ENCODE measurements at regions not wholly inside any gene's neighbourhood (a gene's known extent, or its start where the extent isn't known, plus 50 kb on each side); places are given as distances from the start of the nearest gene placed in this dataset.

- 7% methylated on average over 4 of the region's 4 CpGs for WGBS (ENCODE audit: insufficient coverage, insufficient replicate concordance, low lambda C conversion rate, missing lambda C conversion rate)
- TF ChIP-seq MEF2A (IDR thresholded peaks at IDR 0.05; ENCODE audit: insufficient read depth, low read depth, low read length) (no peak), USF2 (IDR thresholded peaks at IDR 0.05; ENCODE audit: borderline replicate concordance, low read depth, low read length) (no peak), PML (IDR thresholded peaks at IDR 0.05; ENCODE audit: low read length) (no peak), BCLAF1 (IDR thresholded peaks at IDR 0.05) (no peak), ZZZ3 (IDR thresholded peaks at IDR 0.05; ENCODE audit: control insufficient read depth, insufficient read length, low read depth) (no peak), SMARCA5 (IDR thresholded peaks at IDR 0.05) (no peak), CREM (IDR thresholded peaks at IDR 0.05; ENCODE audit: low read depth) (no peak), HDAC2 (IDR thresholded peaks at IDR 0.05) (no peak), E2F4 (IDR thresholded peaks at IDR 0.05; ENCODE audit: low read depth, low read length) (no peak), MEF2B (IDR thresholded peaks at IDR 0.05; ENCODE audit: partially characterized antibody, poor library complexity, severe bottlenecking) (no peak), SUPT20H (IDR thresholded peaks at IDR 0.05; ENCODE audit: borderline replicate concordance, control insufficient read depth, low read depth, low read length) (no peak), GABPA (IDR thresholded peaks at IDR 0.05; ENCODE audit: low read depth) (no peak), RELA (IDR thresholded peaks at IDR 0.05; ENCODE audit: borderline replicate concordance, partially characterized antibody) (no peak), NR2C2 (IDR thresholded peaks at IDR 0.05; ENCODE audit: borderline replicate concordance, control insufficient read depth, insufficient read length, low read depth) (no peak)
- Histone ChIP-seq H3K9ac (ENCODE audit: control insufficient read depth, insufficient read depth, low read length) (no peak overlapping the region), H3K79me2 (ENCODE audit: control insufficient read depth, insufficient read depth, low read length) (no peaks in the 10 kb centered on the region), H3K4me1 (ENCODE audit: control insufficient read depth, insufficient read depth, low read length) (no peaks in the 10 kb centered on the region), H3K4me3 (no peak overlapping the region), H3K9me3 (replicated peaks; ENCODE audit: control insufficient read depth, insufficient read depth, low read length) (no peaks in the 10 kb centered on the region), H4K20me1 (ENCODE audit: control insufficient read depth, insufficient read depth) (no peaks in the 10 kb centered on the region), H3K27ac (ENCODE audit: control insufficient read depth, insufficient read depth) (no peak overlapping the region), H3K36me3 (ENCODE audit: control insufficient read depth in 2 of 2, insufficient read depth in 2 of 2, low read length in 1 of 2) (no peaks in the 10 kb centered on the region), H3K27me3 (replicated peaks in 1 of 2; ENCODE audit: control insufficient read depth in 2 of 2, insufficient read depth in 2 of 2, low read length in 1 of 2) (no peaks in the 10 kb centered on the region), H2AFZ (ENCODE audit: control insufficient read depth, low read depth, low read length) (no peak overlapping the region), H3K4me2 (ENCODE audit: control insufficient read depth, insufficient read depth) (no peak overlapping the region)
- DNase-seq (ENCODE audit: low read depth, low spot score) (no peak), FAIRE-seq (no peak), ATAC-seq (no peak)
- in situ Hi-C loops (cut with MboI) = no loop called here
- ChIA-PET RAD21 (ENCODE audit: unreplicated experiment) (no interaction called here), SMC1A (ENCODE audit: uncharacterized antibody, unreplicated experiment) (no interaction called here), POLR2A (no interaction called here), CTCF (no interaction called here)
- intact Hi-C loops (cut with micrococcal nuclease; ENCODE audit: unreplicated experiment) = no loop called here
- no TSS peak for BruUV-seq (replicated peaks)
Measured at GRCh38 chr18:28267878-28268625, 91.1 kb upstream of the CDH2 start.
